K562 (cell line): ENCODE measurements at regions not wholly inside any gene's neighbourhood (a gene's known extent, or its start where the extent isn't known, plus 50 kb on each side); places are given as distances from the start of the nearest gene placed in this dataset.

Experiments used
- ATAC-seq: fragments of 200-7000 bp; cut with Tn5 transposase; 3 replicates; pipeline ENCODE4 v1.9.1; 2020; ENCODE audit warnings: moderate library complexity
- BruUV-seq: library from RNA; stranded (reverse); fragments of 400-500 nt; replicated peaks from 2 replicates; lab custom pipeline; 2021; lab: Mats Ljungman, UMichigan
- CTCF ChIA-PET: fragments of 300-600 bp; formaldehyde crosslinking; extraction: SDS; loops from one replicate; lab custom pipeline; 2021; ENCODE audit warnings: low intra/inter-chr PET ratio; lab: Yijun Ruan, JAX
- POLR2A ChIA-PET: fragments of 300-600, 350-650 bp; sonication (Branson Sonifier 250); formaldehyde crosslinking; extraction: SDS; loops from one replicate; lab custom pipeline; 2021; ENCODE audit warnings: antibody characterized with exemption, inconsistent platforms; lab: Yijun Ruan, JAX
- DNase-seq, 4 experiments: peaks; one replicate each; pipeline versions ENCODE4 v3.0.0 to v3.0.0-alpha.2; 2011 to 2018; ENCODE audit warnings: low spot score in 3 of 4, mixed read lengths in 3 of 4; ENCODE audit errors: extremely low read depth in 1 of 4
- FAIRE-seq: peaks from 2 replicates; lab custom pipeline; 2011; peaks lifted over from hg19 to GRCh38; lab: Jason Lieb, UNC
- H2AFZ ChIP-seq: 2 replicates; pipeline ENCODE4 v1.6.0; 2011; ENCODE audit warnings: low read depth, low read length, control low read depth, inconsistent platforms
- H3K27ac ChIP-seq: fragments of 200-600 bp; 3 replicates; pipeline ENCODE4 v1.8.0; 2011; ENCODE audit warnings: low read depth, mild to moderate bottlenecking, control low read depth, inconsistent platforms, low read length, moderate library complexity, mixed read lengths; ENCODE audit errors: extremely low read depth
- H3K27me3 ChIP-seq, 2 experiments: fragments of 300-600 bp in 1 of 2; 2 replicates in 1 of 2; 3 replicates in 1 of 2; pipeline versions ENCODE4 v1.6.0 to v1.8.0; 2011; ENCODE audit warnings: inconsistent platforms in 2 of 2, low read length in 2 of 2, mild to moderate bottlenecking in 1 of 2, mixed read lengths in 1 of 2, moderate library complexity in 1 of 2; ENCODE audit not compliant: control insufficient read depth in 2 of 2, insufficient read depth in 2 of 2
- H3K36me3 ChIP-seq: fragments of 300-600 bp; 3 replicates; pipeline ENCODE4 v1.8.0; 2011; ENCODE audit warnings: mild to moderate bottlenecking, low read length, inconsistent platforms; ENCODE audit not compliant: control insufficient read depth, insufficient read depth
- H3K4me1 ChIP-seq, 2 experiments: fragments of 200-600 bp in 1 of 2; replicated peaks in 1 of 2; 2 replicates in 1 of 2; 3 replicates in 1 of 2; pipeline versions ENCODE4 v1.5.1 to v1.8.0; 2011; ENCODE audit warnings: inconsistent platforms in 2 of 2, low read length in 2 of 2, mild to moderate bottlenecking in 1 of 2, mixed read lengths in 1 of 2, moderate library complexity in 1 of 2; ENCODE audit not compliant: control insufficient read depth in 2 of 2, insufficient read depth in 2 of 2
- H3K4me2 ChIP-seq: 2 replicates; pipeline ENCODE4 v1.6.1; 2011; ENCODE audit warnings: low read length, control low read depth, inconsistent platforms, mixed read lengths; ENCODE audit not compliant: insufficient read depth
- H3K4me3 ChIP-seq: fragments of 200-600 bp; sonication (generic), shearing (Covaris generic); 2 replicates; pipeline ENCODE4 v1.5.1; 2016; ENCODE audit warnings: control low read depth, inconsistent platforms
- H3K79me2 ChIP-seq: fragments of 200-600 bp; 3 replicates; pipeline ENCODE4 v1.8.0; 2011; ENCODE audit warnings: low read length, inconsistent platforms; ENCODE audit not compliant: control insufficient read depth, insufficient read depth
- H3K9ac ChIP-seq, 2 experiments: 2 replicates each; pipeline versions ENCODE4 v1.6.0 to v1.6.1; 2011; ENCODE audit warnings: low read depth in 2 of 2, low read length in 2 of 2, control low read depth in 1 of 2, inconsistent platforms in 1 of 2, mild to moderate bottlenecking in 1 of 2, mixed read lengths in 1 of 2; ENCODE audit not compliant: insufficient read depth in 1 of 2
- H3K9me1 ChIP-seq: one replicate; pipeline ENCODE4 v1.6.0; 2011; ENCODE audit warnings: inconsistent platforms, mild to moderate bottlenecking, low read length, moderate library complexity; ENCODE audit not compliant: control insufficient read depth, insufficient read depth
- H3K9me3 ChIP-seq: replicated peaks from 2 replicates; pipeline ENCODE4 v1.5.1; 2011; ENCODE audit warnings: low read depth, low read length, inconsistent platforms; ENCODE audit not compliant: control insufficient read depth, insufficient read depth
- H4K20me1 ChIP-seq: replicated peaks from 2 replicates; pipeline ENCODE4 v1.6.1; 2011; ENCODE audit warnings: low read length, inconsistent platforms, mixed read lengths; ENCODE audit not compliant: control insufficient read depth, insufficient read depth
- MAFG ChIP-seq: fragments of 450-650 bp; conservative IDR thresholded peaks from 2 replicates; pipeline ENCODE4 v1.6.1; 2016; ENCODE audit warnings: missing genetic modification characterization, missing compliant biosample characterization
- OTX1 ChIP-seq: fragments of 450-650 bp; formaldehyde crosslinking; IDR thresholded peaks from 2 replicates; pipeline ENCODE4 v1.4.0; 2022; ENCODE audit warnings: mild to moderate bottlenecking
- SIN3B ChIP-seq: fragments of 450-650 bp; IDR thresholded peaks from 2 replicates; pipeline ENCODE4 v1.6.1; 2017; ENCODE audit warnings: low read depth, mild to moderate bottlenecking, moderate library complexity
- U2AF2 ChIP-seq: fragments of 200-400 bp; formaldehyde crosslinking; optimal IDR thresholded peaks from 2 replicates; pipeline ENCODE3; 2017; ENCODE audit warnings: low read depth, mild to moderate bottlenecking, low read length
- ZNF76 ChIP-seq: fragments of 250-450 bp; sonication (Bioruptor Pico); IDR thresholded peaks from 2 replicates; pipeline ENCODE4 v1.4.0; 2020; ENCODE audit warnings: mild to moderate bottlenecking, moderate library complexity, borderline replicate concordance
- in situ Hi-C: fragments of 300-500 bp; cut with MboI; formaldehyde crosslinking; loops from 4 replicates; pipeline ENCODE4 v1.15.0; 2018; ENCODE audit warnings: inconsistent platforms, mixed read lengths
- intact Hi-C: fragments of 100-400 bp; cut with micrococcal nuclease; formaldehyde crosslinking; loops from 2 replicates; pipeline ENCODE4 v1.14.2; 2022
- TF ChIP-seq, protein P1 (sequence below), 2 experiments: fragments of 150-350 bp in 1 of 2; IDR thresholded peaks; 2 replicates each; pipeline ENCODE4 v1.6.1; 2012 to 2016; ENCODE audit warnings: low read depth in 2 of 2, low read length in 2 of 2, mild to moderate bottlenecking in 1 of 2, moderate library complexity in 1 of 2

GRCh38 chr4:60173103-60173502 lies 1027.0 kb upstream of the ADGRL3 start:
- H2AFZ ChIP-seq, result no peak overlapping the region
- no peaks in the 10 kb centered on the region for H3K9me1 ChIP-seq
- FAIRE-seq, result no peak
- H3K9ac ChIP-seq, result no peak overlapping the region
- H3K36me3 ChIP-seq, result no peaks in the 10 kb centered on the region
- H3K27ac ChIP-seq, result no peak overlapping the region
- ChIA-PET CTCF (no interaction called here), POLR2A (no interaction called here)
- no TSS peak for BruUV-seq
- H3K4me3 ChIP-seq, result no peak overlapping the region
- ATAC-seq, result no peak
- H3K9me3 ChIP-seq, result no peaks in the 10 kb centered on the region
- in situ Hi-C loops (no loop called here), intact Hi-C loops (no loop called here)
- no peak overlapping the region for H3K4me2 ChIP-seq
- H4K20me1 ChIP-seq, result no peaks in the 10 kb centered on the region
- no peaks in the 10 kb centered on the region for H3K27me3 ChIP-seq
- no peaks in the 10 kb centered on the region for H3K4me1 ChIP-seq
- H3K79me2 ChIP-seq, result no peaks in the 10 kb centered on the region
- TF ChIP-seq OTX1 (CRISPR knock-in tag), result no peak
- peak; percentile 25; the same call in 1 of the 2 replicates for TF ChIP-seq MAFG (tag)
- no peak for TF ChIP-seq SIN3B
- no peak for TF ChIP-seq ZNF76 (CRISPR knock-in tag)
- no peak for TF ChIP-seq U2AF2
- TF ChIP-seq, protein P1, sequence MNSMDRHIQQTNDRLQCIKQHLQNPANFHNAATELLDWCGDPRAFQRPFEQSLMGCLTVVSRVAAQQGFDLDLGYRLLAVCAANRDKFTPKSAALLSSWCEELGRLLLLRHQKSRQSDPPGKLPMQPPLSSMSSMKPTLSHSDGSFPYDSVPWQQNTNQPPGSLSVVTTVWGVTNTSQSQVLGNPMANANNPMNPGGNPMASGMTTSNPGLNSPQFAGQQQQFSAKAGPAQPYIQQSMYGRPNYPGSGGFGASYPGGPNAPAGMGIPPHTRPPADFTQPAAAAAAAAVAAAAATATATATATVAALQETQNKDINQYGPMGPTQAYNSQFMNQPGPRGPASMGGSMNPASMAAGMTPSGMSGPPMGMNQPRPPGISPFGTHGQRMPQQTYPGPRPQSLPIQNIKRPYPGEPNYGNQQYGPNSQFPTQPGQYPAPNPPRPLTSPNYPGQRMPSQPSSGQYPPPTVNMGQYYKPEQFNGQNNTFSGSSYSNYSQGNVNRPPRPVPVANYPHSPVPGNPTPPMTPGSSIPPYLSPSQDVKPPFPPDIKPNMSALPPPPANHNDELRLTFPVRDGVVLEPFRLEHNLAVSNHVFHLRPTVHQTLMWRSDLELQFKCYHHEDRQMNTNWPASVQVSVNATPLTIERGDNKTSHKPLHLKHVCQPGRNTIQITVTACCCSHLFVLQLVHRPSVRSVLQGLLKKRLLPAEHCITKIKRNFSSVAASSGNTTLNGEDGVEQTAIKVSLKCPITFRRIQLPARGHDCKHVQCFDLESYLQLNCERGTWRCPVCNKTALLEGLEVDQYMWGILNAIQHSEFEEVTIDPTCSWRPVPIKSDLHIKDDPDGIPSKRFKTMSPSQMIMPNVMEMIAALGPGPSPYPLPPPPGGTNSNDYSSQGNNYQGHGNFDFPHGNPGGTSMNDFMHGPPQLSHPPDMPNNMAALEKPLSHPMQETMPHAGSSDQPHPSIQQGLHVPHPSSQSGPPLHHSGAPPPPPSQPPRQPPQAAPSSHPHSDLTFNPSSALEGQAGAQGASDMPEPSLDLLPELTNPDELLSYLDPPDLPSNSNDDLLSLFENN (IDR thresholded peaks at IDR 0.05; ENCODE audit: low read depth in 2 of 2, low read length in 2 of 2), result no peak
- DNase-seq, result no peak
